ENCODE measurements at regions not wholly inside any gene's neighbourhood (a gene's known extent, or its start where the extent isn't known, plus 50 kb on each side); places are given as distances from the start of the nearest gene placed in this dataset.

- TF ChIP-seq TCF7L2 (IDR thresholded peaks at IDR 0.05; ENCODE audit: borderline replicate concordance, low read depth, low read length) (no peak), PBX3 (CRISPR knock-in tag; IDR thresholded peaks at IDR 0.05) (no peak), ZNF24 (tag by site-specific recombination; IDR thresholded peaks at IDR 0.05) (no peak), SP2 (tag by site-specific recombination; IDR thresholded peaks at IDR 0.05) (no peak), PATZ1 (tag by site-specific recombination; IDR thresholded peaks at IDR 0.05) (no peak), CTCF (tag by site-specific recombination; IDR thresholded peaks at IDR 0.05) (no peak), ZNF132 (tag by site-specific recombination; IDR thresholded peaks at IDR 0.05; ENCODE audit: borderline replicate concordance) (no peak), ZSCAN18 (tag by site-specific recombination; IDR thresholded peaks at IDR 0.05) (no peak), SP7 (tag by site-specific recombination; IDR thresholded peaks at IDR 0.05) (no peak), ZBTB44 (tag by site-specific recombination; IDR thresholded peaks at IDR 0.05) (no peak), PRDM6 (tag by site-specific recombination; IDR thresholded peaks at IDR 0.05) (no peak), ZNF639 (tag by site-specific recombination; IDR thresholded peaks at IDR 0.05) (no peak), YY1 (tag by site-specific recombination; IDR thresholded peaks at IDR 0.05) (no peak)
Measured at GRCh38 chr18:11468617-11469016, 140.8 kb upstream of the SLC35G4 start.
